CD4-positive, CD25-positive, alpha-beta regulatory T cell (primary cell): ENCODE measurements at regions not wholly inside any gene's neighbourhood (a gene's known extent, or its start where the extent isn't known, plus 50 kb on each side); places are given as distances from the start of the nearest gene placed in this dataset.
A peak's percentile ranks its signal among the peaks of the same experiment; 100 is the strongest.

Source experiments
- ATAC-seq, 2 donors: fragments of 150-1000 bp; cut with Tn5 transposase; one replicate each; pipeline ENCODE4 v1.10.0; 2021; ENCODE audit warnings: low read depth in 2 of 2, moderate number of reproducible peaks in 2 of 2, moderate library complexity in 1 of 2
- DNase-seq, 3 donors: peaks; one replicate each; pipeline versions ENCODE4 v3.0.0 to v3.0.0-alpha.2; 2012 to 2022; ENCODE audit warnings: mixed read lengths in 1 of 3
- H3K27ac ChIP-seq: one replicate; pipeline ENCODE4 v1.7.0; 2013; ENCODE audit warnings: mild to moderate bottlenecking, low read length; ENCODE audit not compliant: insufficient read depth, poor library complexity, severe bottlenecking
- H3K27me3 ChIP-seq: one replicate; pipeline ENCODE4 v1.7.0; 2013; ENCODE audit warnings: low read length; ENCODE audit not compliant: control insufficient read depth, insufficient read depth
- H3K36me3 ChIP-seq: one replicate; pipeline ENCODE4 v1.7.0; 2013; ENCODE audit warnings: mild to moderate bottlenecking, low read length, moderate library complexity; ENCODE audit not compliant: control insufficient read depth, insufficient read depth
- H3K4me1 ChIP-seq: 2 replicates; pipeline ENCODE4 v1.7.0; 2013; ENCODE audit warnings: mild to moderate bottlenecking, low read length; ENCODE audit not compliant: insufficient read depth, control insufficient read depth, poor library complexity, severe bottlenecking
- H3K4me3 ChIP-seq: one replicate; pipeline ENCODE4 v1.7.0; 2013; ENCODE audit warnings: low read depth, mild to moderate bottlenecking, low read length, moderate library complexity
- H3K9me3 ChIP-seq, 2 experiments: 1 replicate in 1 of 2; 2 replicates in 1 of 2; pipeline ENCODE4 v1.7.0; 2013; ENCODE audit warnings: low read length in 2 of 2, mild to moderate bottlenecking in 1 of 2, moderate library complexity in 1 of 2; ENCODE audit not compliant: control insufficient read depth in 2 of 2
- H3K27ac Mint-ChIP-seq, 3 donors: one replicate each; pipeline ENCODE4 v1.8.0; 2020 to 2022; ENCODE audit warnings: mild to moderate bottlenecking in 3 of 3, mixed read lengths in 3 of 3, moderate library complexity in 2 of 3
- H3K27me3 Mint-ChIP-seq: one replicate; pipeline ENCODE4 v1.8.0; 2022; ENCODE audit warnings: mild to moderate bottlenecking, mixed read lengths
- H3K36me3 Mint-ChIP-seq: one replicate; pipeline ENCODE4 v1.8.0; 2020; ENCODE audit warnings: mixed read lengths
- H3K4me1 Mint-ChIP-seq, 4 donors: one replicate each; pipeline ENCODE4 v1.8.0; 2020 to 2022; ENCODE audit warnings: mixed read lengths in 4 of 4, mild to moderate bottlenecking in 1 of 4
- H3K4me3 Mint-ChIP-seq, 4 donors: one replicate each; pipeline ENCODE4 v1.8.0; 2020 to 2022; ENCODE audit warnings: mild to moderate bottlenecking in 4 of 4, mixed read lengths in 4 of 4, moderate library complexity in 3 of 4
- H3K9me3 Mint-ChIP-seq, 7 donors: one replicate each; pipeline ENCODE4 v1.8.0; 2020 to 2022; ENCODE audit warnings: mixed read lengths in 7 of 7, mild to moderate bottlenecking in 3 of 7, moderate library complexity in 2 of 7

DNA sequence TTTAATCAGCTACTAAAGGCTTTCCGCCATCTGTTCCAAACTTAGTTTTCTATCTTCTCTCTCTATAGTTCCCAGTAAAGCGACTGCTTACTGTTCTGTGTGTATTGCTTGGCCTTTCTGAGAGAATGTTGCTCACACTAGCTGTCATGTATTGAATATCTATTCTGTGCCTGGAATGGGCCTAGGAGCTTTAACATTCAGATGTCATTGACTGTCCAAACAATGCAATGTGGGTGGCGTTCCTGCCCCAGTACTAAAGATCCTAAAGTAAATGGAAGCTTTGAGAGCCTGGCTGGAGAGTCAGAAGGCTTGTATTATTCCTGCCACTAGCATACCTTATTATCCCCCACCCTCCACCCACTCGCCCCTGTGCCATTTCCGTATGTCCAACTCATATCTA is 163.5 kb downstream of the SDHAF3 start:
- no peak overlapping the region for H3K27ac ChIP-seq
- no peak for ATAC-seq
- H3K27me3 ChIP-seq: no peaks in the 10 kb centered on the region
- Mint-ChIP-seq H3K4me3 (no peak overlapping the region), H3K4me1 (no peaks in the 10 kb centered on the region), H3K27me3 (no peaks in the 10 kb centered on the region), H3K9me3 (peaks cover 0 to 6% (median 0%) of the 10 kb centered on the region in 7 donors), H3K27ac (no peak overlapping the region), H3K36me3 (no peaks in the 10 kb centered on the region)
- H3K4me1 ChIP-seq: no peaks in the 10 kb centered on the region
- no peak overlapping the region for H3K4me3 ChIP-seq
- no peaks in the 10 kb centered on the region for H3K36me3 ChIP-seq
- no peak for DNase-seq
- no peaks in the 10 kb centered on the region for H3K9me3 ChIP-seq

DNA sequence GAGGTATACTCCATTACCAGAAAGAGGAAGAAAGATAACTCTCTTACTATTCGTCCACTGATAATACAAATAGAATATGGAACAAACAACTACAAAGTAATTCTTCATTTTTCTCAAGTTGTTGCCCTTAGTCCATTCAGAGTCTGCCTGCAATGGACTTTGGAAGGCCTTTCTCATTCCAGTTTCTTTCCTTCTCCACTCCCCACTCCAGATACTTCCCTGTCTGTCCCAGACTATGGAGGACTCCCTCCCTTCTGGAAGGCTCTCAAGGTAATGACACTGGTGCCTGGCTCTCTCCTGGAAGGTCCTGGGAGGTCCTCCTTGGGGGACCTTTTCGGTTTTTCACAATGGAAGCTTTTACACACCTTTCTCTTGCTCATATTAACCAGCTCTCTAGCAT is 167.8 kb downstream of the SDHAF3 start:
- no peak overlapping the region for H3K27ac ChIP-seq
- H3K4me3 ChIP-seq: no peak overlapping the region
- H3K4me3 Mint-ChIP-seq: no peak overlapping the region
- ATAC-seq (no peak), DNase-seq (no peak)
- H3K27me3 ChIP-seq: no peaks in the 10 kb centered on the region
- no peaks in the 10 kb centered on the region for H3K27me3 Mint-ChIP-seq
- H3K9me3 ChIP-seq: no peaks in the 10 kb centered on the region
- no peak overlapping the region for H3K27ac Mint-ChIP-seq
- no peaks in the 10 kb centered on the region for H3K4me1 ChIP-seq
- H3K4me1 Mint-ChIP-seq: no peaks in the 10 kb centered on the region
- no peaks in the 10 kb centered on the region for H3K36me3 Mint-ChIP-seq
- no peaks in the 10 kb centered on the region for H3K36me3 ChIP-seq
- peaks cover 0 to 4% (median 0%) of the 10 kb centered on the region in 7 donors for H3K9me3 Mint-ChIP-seq

DNA sequence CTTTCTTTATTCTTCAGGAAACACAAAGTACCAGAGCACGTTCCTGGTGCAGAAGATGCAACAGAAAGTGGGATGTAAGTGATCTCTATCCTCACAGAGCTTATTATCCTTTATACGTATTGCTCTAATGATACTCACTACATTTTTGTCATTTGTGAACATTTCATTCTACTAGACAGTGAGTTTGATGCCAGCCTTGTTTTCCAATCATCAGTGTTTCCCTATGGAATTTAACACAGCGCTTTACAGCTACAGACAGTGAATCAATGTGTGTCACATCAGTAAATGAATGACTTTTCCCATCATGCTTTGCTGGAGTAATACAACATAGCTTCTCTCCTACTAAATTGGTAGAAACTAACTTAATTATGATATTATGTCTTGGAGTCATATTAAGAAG is 175.5 kb downstream of the SDHAF3 start:
- H3K4me3 ChIP-seq: no peak overlapping the region
- no peak for DNase-seq
- no peaks in the 10 kb centered on the region for H3K4me1 ChIP-seq
- no peak overlapping the region for H3K27ac ChIP-seq
- peaks cover 0 to 1% (median 0%) of the 10 kb centered on the region in 7 donors for H3K9me3 Mint-ChIP-seq
- no peaks in the 10 kb centered on the region for H3K4me1 Mint-ChIP-seq
- H3K36me3 ChIP-seq: no peaks in the 10 kb centered on the region
- H3K4me3 Mint-ChIP-seq: no peak overlapping the region
- no peaks in the 10 kb centered on the region for H3K36me3 Mint-ChIP-seq
- ATAC-seq: no peak
- peaks cover 2% of the 10 kb centered on the region for H3K27me3 Mint-ChIP-seq
- H3K27me3 ChIP-seq: no peaks in the 10 kb centered on the region
- H3K27ac Mint-ChIP-seq: no peak overlapping the region
- no peaks in the 10 kb centered on the region for H3K9me3 ChIP-seq

DNA sequence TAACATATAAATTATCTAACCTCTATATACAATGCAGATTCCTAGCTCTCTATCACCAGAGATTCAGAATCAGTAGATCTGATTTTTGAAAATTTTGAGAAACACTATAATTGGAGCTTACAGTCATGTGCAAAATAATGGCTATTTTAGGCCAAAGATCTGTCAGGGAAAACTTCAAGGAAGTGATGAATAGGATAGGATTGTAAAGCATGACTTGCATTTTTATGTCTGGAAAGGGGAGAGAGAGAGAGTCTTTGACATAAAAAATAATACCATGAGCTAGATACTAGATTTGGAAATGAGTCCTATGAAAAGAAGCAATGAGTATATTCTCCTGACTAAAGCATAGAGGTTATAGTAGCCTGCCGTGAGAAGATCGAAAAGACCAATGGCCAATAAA is 181.1 kb downstream of the SDHAF3 start:
- H3K9me3 ChIP-seq: no peaks in the 10 kb centered on the region
- H3K4me1 ChIP-seq: no peaks in the 10 kb centered on the region
- DNase-seq (no peak), ATAC-seq (no peak)
- no peaks in the 10 kb centered on the region for H3K4me1 Mint-ChIP-seq
- no peak overlapping the region for H3K4me3 Mint-ChIP-seq
- H3K36me3 Mint-ChIP-seq: no peaks in the 10 kb centered on the region
- no peaks in the 10 kb centered on the region for H3K36me3 ChIP-seq
- H3K4me3 ChIP-seq: no peak overlapping the region
- peaks cover 0 to 3% (median 0%) of the 10 kb centered on the region in 7 donors for H3K9me3 Mint-ChIP-seq
- H3K27me3 ChIP-seq: no peaks in the 10 kb centered on the region
- H3K27me3 Mint-ChIP-seq: peaks cover 4% of the 10 kb centered on the region
- H3K27ac ChIP-seq: no peak overlapping the region
- no peak overlapping the region for H3K27ac Mint-ChIP-seq

DNA sequence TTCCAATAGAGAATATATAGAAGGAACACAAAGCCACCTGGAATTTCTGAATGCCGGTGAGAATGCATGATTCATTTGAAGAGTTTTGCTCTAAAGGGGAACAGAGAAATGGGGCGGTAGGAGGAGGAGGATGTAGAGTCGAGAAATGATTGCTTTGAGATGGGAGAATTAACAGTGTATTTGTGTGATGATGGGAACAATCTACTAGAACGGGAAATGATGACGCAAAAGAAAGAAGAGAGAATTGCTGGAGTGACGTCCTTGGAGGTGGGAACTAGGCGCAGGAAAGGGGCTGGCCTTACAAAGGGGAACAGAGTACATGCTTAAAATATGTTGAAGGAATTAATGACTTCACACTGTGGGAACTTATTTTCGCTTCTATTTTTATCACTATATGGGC is 188.1 kb downstream of the SDHAF3 start:
- no peak overlapping the region for H3K27ac ChIP-seq
- no peaks in the 10 kb centered on the region for H3K4me1 ChIP-seq
- Mint-ChIP-seq H3K4me3 (no peak overlapping the region), H3K36me3 (no peaks in the 10 kb centered on the region), H3K27ac (peak overlapping the region in 1 of 3 donors; percentile 33), H3K27me3 (no peaks in the 10 kb centered on the region), H3K4me1 (no peaks in the 10 kb centered on the region), H3K9me3 (peaks cover 0 to 7% (median 4%) of the 10 kb centered on the region in 7 donors)
- ATAC-seq (no peak), DNase-seq (no peak)
- no peaks in the 10 kb centered on the region for H3K27me3 ChIP-seq
- H3K9me3 ChIP-seq: no peaks in the 10 kb centered on the region
- H3K4me3 ChIP-seq: no peak overlapping the region
- no peaks in the 10 kb centered on the region for H3K36me3 ChIP-seq

DNA sequence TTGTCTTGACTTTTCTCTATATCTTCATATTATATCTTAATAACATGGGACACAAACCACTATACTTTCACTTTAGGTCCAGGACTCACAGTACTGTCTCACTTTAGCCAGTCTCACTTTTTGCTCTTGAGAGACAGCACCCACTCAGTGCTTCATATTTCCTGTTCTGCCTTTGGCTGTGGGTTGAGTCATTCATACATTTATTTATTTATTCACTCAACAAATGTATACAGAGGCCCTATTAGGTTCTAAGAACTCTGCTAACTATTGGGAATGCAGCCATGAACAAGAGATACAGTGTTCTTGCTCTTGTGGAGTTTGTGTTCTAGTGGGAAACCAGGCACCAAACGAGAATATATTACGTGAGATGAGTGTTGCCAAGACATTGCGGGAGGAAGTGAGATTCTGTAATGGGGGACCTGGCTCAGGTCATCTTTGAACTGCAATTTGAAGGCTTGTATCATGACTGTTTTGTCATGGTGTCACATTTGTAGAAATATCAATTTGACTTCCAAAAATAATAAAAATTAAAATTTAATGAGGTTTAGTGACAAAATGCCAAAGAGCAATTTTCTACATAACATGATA is 190.1 kb downstream of the SDHAF3 start:
- ATAC-seq (no peak), DNase-seq (no peak)
- H3K4me3 Mint-ChIP-seq: no peak overlapping the region
- Histone ChIP-seq H3K9me3 (no peaks in the 10 kb centered on the region), H3K27ac (no peak overlapping the region), H3K36me3 (no peaks in the 10 kb centered on the region), H3K4me1 (no peaks in the 10 kb centered on the region), H3K4me3 (no peak overlapping the region), H3K27me3 (no peaks in the 10 kb centered on the region)
- no peaks in the 10 kb centered on the region for H3K4me1 Mint-ChIP-seq
- H3K9me3 Mint-ChIP-seq: peaks cover 2 to 12% (median 6%) of the 10 kb centered on the region in 7 donors
- no peaks in the 10 kb centered on the region for H3K27me3 Mint-ChIP-seq
- H3K36me3 Mint-ChIP-seq: no peaks in the 10 kb centered on the region
- no peak overlapping the region for H3K27ac Mint-ChIP-seq

DNA sequence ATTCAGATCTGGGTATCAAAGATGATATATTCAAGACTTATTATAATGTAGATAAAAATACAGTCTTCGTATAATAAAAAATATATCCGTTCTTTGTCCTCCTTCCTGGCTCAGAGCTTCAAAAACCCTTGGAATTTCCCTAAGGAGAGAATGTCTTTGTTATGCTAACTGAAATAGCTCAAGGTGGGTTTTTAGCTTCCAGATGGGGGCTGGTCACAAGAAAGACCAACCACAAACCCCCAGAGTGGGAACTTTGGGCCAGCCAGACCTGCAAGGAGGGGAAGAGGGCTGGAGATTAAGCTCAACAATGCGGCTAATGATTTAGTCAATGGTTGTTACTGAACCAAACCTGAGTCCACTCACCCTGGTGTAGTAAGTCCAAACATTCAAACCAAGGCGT is 196.4 kb downstream of the SDHAF3 start:
- Histone ChIP-seq H3K27ac (no peak overlapping the region), H3K27me3 (no peaks in the 10 kb centered on the region), H3K4me3 (no peak overlapping the region), H3K36me3 (no peaks in the 10 kb centered on the region), H3K4me1 (no peaks in the 10 kb centered on the region), H3K9me3 (no peaks in the 10 kb centered on the region)
- H3K27me3 Mint-ChIP-seq: no peaks in the 10 kb centered on the region
- H3K4me1 Mint-ChIP-seq: peaks cover 0 to 5% (median 0%) of the 10 kb centered on the region in 4 donors
- no peaks in the 10 kb centered on the region for H3K36me3 Mint-ChIP-seq
- no peak for ATAC-seq
- H3K9me3 Mint-ChIP-seq: peaks cover 0 to 12% (median 8%) of the 10 kb centered on the region in 7 donors
- DNase-seq: no peak
- no peak overlapping the region for H3K4me3 Mint-ChIP-seq
- no peak overlapping the region for H3K27ac Mint-ChIP-seq

DNA sequence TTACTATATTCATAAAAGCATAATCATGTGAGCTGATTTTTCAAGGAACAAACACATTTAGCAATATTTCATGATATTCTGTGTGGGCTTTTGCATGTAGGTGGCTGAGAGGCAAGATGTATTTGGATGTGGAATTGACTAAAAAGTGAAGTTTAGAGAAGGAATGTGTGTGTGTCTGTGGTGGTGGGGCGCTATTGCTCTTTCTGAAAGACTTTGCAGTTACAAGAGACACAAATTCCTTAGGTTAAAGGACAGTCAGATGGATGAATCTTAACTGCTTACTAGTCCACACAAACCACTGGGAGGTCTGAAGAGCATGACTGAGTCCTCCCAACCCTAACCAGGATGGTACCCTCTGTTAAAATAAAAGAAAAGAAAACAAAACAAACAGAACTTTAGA is 200.1 kb downstream of the SDHAF3 start:
- Mint-ChIP-seq H3K4me3 (no peak overlapping the region), H3K27me3 (no peaks in the 10 kb centered on the region), H3K27ac (no peak overlapping the region), H3K4me1 (peaks cover 0 to 5% (median 0%) of the 10 kb centered on the region in 4 donors), H3K9me3 (peaks cover 0 to 6% (median 2%) of the 10 kb centered on the region in 7 donors), H3K36me3 (no peaks in the 10 kb centered on the region)
- no peak overlapping the region for H3K4me3 ChIP-seq
- no peaks in the 10 kb centered on the region for H3K27me3 ChIP-seq
- DNase-seq (no peak), ATAC-seq (no peak)
- H3K36me3 ChIP-seq: no peaks in the 10 kb centered on the region
- H3K27ac ChIP-seq: no peak overlapping the region
- H3K9me3 ChIP-seq: no peaks in the 10 kb centered on the region
- H3K4me1 ChIP-seq: no peaks in the 10 kb centered on the region
